HL-60 (cell line): ENCODE measurements at regions not wholly inside any gene's neighbourhood (a gene's known extent, or its start where the extent isn't known, plus 50 kb on each side); places are given as distances from the start of the nearest gene placed in this dataset.
"Not testable (repeated sequence)": the region's sequence is repeated elsewhere in the genome, so short reads cannot be mapped to it uniquely, and the experiment has no call there.

Source experiments
- DNase-seq, 2 experiments: peaks; one replicate each; pipeline ENCODE4 v3.0.0-alpha.2; 2010 to 2020; ENCODE audit warnings: low read depth in 1 of 2, low spot score in 1 of 2
- H3K27ac ChIP-seq: fragments of 250-450 bp; sonication (Bioruptor Pico); replicated peaks from 2 replicates; pipeline ENCODE4 v1.5.1; 2020; ENCODE audit warnings: mild to moderate bottlenecking, moderate library complexity
- H3K27me3 ChIP-seq: fragments of 250-450 bp; sonication (Bioruptor Pico); 2 replicates; pipeline ENCODE4 v1.5.1; 2021; ENCODE audit warnings: mild to moderate bottlenecking, moderate library complexity; ENCODE audit not compliant: insufficient read depth, poor library complexity, severe bottlenecking
- H3K4me3 ChIP-seq: replicated peaks from 2 replicates; pipeline ENCODE4 v1.5.1; 2011; ENCODE audit warnings: mild to moderate bottlenecking, control low read depth, low read length; ENCODE audit not compliant: insufficient read depth
- CTCF ChIP-seq: IDR thresholded peaks from one replicate; pipeline ENCODE4 v1.5.1; 2011; ENCODE audit warnings: low read length, control low read depth, inconsistent platforms; ENCODE audit not compliant: insufficient read depth
- GABPA ChIP-seq: IDR thresholded peaks from 2 replicates; pipeline ENCODE4 v1.6.1; 2012; ENCODE audit warnings: low read depth
- POLR2AphosphoS5 ChIP-seq: IDR thresholded peaks from 2 replicates; pipeline ENCODE4 v1.6.1; 2012; ENCODE audit warnings: low read depth
- REST ChIP-seq: IDR thresholded peaks from 2 replicates; pipeline ENCODE4 v1.6.1; 2012; ENCODE audit warnings: low read depth; ENCODE audit not compliant: insufficient replicate concordance
- SPI1 ChIP-seq: IDR thresholded peaks from 2 replicates; pipeline ENCODE4 v1.6.1; 2012; ENCODE audit warnings: low read depth, mild to moderate bottlenecking, borderline replicate concordance

GRCh38 chr12:105492591-105493545 lies 162.4 kb downstream of the C12orf75 start:
- TF ChIP-seq GABPA: no peak
- TF ChIP-seq SPI1: no peak
- TF ChIP-seq CTCF: no peak
- TF ChIP-seq REST: no peak
- no peak for TF ChIP-seq POLR2AphosphoS5
- Histone ChIP-seq H3K4me3 (no peak overlapping the region), H3K27me3 (no peaks in the 10 kb centered on the region), H3K27ac (no peak overlapping the region)
- DNase-seq: no peak

- DNase-seq: no peak
- H3K4me3 ChIP-seq: no peak overlapping the region
- no peak for TF ChIP-seq GABPA
- H3K27ac ChIP-seq: no peak overlapping the region
- H3K27me3 ChIP-seq: peaks cover 3% of the 10 kb centered on the region
Observed at GRCh38 chr12:105499205-105499604, 168.7 kb downstream of the C12orf75 start.

- not testable (repeated sequence) for H3K27ac ChIP-seq, H3K4me3 ChIP-seq, H3K27me3 ChIP-seq, DNase-seq
Observed at GRCh38 chr12:105500676-105501075, 170.2 kb downstream of the C12orf75 start.

GRCh38 chr12:105502426-105502930 lies 172.0 kb downstream of the C12orf75 start:
- DNase-seq: no peak
- Histone ChIP-seq H3K27me3 (peaks cover 3% of the 10 kb centered on the region), H3K4me3 (no peak overlapping the region), H3K27ac (no peak overlapping the region)
- TF ChIP-seq GABPA (no peak), REST (no peak), CTCF (no peak), SPI1 (no peak), POLR2AphosphoS5 (no peak)
